ENCODE measurements at regions not wholly inside any gene's neighbourhood (a gene's known extent, or its start where the extent isn't known, plus 50 kb on each side); places are given as distances from the start of the nearest gene placed in this dataset.

DNA sequence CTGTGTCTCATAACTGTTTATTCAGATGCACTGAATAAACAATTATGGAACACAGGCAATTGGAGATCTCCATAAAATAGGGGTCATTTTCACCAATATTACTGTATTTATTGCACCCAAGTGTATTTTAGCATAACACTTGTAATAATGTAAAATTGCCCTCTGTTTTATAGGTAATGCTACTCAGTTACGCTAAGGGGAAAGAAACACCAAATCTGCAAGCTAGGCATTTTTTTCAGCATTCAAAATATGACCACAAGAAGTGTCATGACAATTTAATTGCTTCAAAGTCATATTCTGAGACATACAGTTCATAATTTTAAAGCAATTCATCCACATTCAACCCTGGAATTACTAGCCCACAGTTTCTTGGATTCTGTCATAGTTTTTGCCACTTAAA lies 643.2 kb upstream of the NOX3 start:
- H3K27me3 Mint-ChIP-seq, result no peaks in the 10 kb centered on the region
- no peaks in the 10 kb centered on the region for H3K4me1 Mint-ChIP-seq (ENCODE audit: low read depth)
- H3K9me3 Mint-ChIP-seq (ENCODE audit: low read depth), result no peaks in the 10 kb centered on the region
- H3K36me3 Mint-ChIP-seq, result no peaks in the 10 kb centered on the region
- no peak overlapping the region for H3K27ac Mint-ChIP-seq
- H3K4me3 Mint-ChIP-seq, result no peak overlapping the region

DNA sequence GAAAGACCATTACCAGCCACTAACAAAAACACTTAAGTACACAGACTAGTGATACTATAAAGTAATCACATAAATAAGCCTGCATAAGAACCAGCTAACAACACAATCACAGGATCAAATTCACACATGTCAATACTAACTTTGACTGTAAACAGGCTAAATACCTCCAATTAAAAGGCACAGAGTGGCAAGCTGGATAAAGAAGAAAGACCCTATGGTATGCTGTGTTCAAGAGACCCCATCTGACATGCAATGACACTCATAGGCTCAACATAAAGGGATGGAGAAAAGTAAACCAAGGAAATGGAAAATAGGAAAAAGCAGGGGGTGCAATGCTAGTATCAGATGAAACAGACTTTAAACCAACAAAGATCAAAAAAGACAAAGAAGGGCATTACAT lies 631.8 kb upstream of the NOX3 start:
- peaks cover 1% of the 10 kb centered on the region for H3K27me3 Mint-ChIP-seq
- H3K27ac Mint-ChIP-seq, result no peak overlapping the region
- peaks cover 41% of the 10 kb centered on the region for H3K9me3 Mint-ChIP-seq (ENCODE audit: low read depth)
- H3K36me3 Mint-ChIP-seq, result peaks cover 18% of the 10 kb centered on the region
- no peak overlapping the region for H3K4me3 Mint-ChIP-seq
- H3K4me1 Mint-ChIP-seq (ENCODE audit: low read depth), result no peaks in the 10 kb centered on the region

DNA sequence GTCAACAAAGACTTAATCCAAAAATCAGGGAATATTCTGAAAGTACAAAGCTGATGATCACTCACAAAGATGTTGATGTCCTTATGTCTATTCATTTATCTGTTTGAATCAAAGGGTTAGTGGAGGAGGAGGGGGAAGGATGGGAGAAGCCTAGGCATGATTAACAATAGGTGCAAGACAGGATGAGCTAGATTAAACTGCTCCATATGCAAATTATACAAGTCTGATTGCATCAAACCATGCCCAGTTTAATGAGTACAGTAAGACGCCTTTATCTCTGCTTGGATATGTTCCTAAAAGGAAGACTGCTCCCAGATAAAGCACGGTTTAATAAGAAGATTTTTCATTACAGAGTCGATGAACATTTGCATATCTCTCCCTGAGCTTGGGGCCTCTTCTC lies 626.4 kb upstream of the NOX3 start:
- H3K27ac Mint-ChIP-seq, result no peak overlapping the region
- no peaks in the 10 kb centered on the region for H3K4me1 Mint-ChIP-seq (ENCODE audit: low read depth)
- H3K4me3 Mint-ChIP-seq, result no peak overlapping the region
- H3K36me3 Mint-ChIP-seq, result peaks cover 3% of the 10 kb centered on the region
- H3K27me3 Mint-ChIP-seq, result no peaks in the 10 kb centered on the region
- H3K9me3 Mint-ChIP-seq (ENCODE audit: low read depth), result peaks cover 10% of the 10 kb centered on the region

- peaks cover 5% of the 10 kb centered on the region for H3K9me3 Mint-ChIP-seq (ENCODE audit: low read depth)
- no peaks in the 10 kb centered on the region for H3K36me3 Mint-ChIP-seq
- no peak overlapping the region for H3K27ac Mint-ChIP-seq
These were observed 624.7 kb upstream of the NOX3 start for GRCh38 chr6:156080371-156080770.

DNA sequence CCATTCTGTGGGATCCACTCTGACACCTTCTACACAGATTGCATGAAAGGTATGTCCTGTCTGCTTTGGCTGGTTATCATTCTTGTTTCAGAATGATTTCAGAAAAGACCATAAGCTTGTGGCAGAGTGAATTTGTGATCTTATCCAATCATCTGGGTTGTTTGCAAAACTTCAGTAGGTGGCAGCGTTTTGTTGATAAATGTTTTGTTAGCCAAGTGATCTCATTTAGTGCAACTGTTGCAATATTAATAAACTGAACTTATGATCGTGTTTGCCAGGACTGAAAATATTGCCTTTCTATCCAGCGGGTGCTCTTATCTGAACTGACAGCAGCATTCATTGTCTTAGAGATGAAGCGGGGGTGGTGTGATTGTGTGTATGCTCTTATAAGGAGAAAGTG lies 613.2 kb upstream of the NOX3 start:
- no peak overlapping the region for H3K4me3 Mint-ChIP-seq
- no peak overlapping the region for H3K27ac Mint-ChIP-seq
- H3K36me3 Mint-ChIP-seq, result peaks cover 4% of the 10 kb centered on the region
- H3K4me1 Mint-ChIP-seq (ENCODE audit: low read depth), result no peaks in the 10 kb centered on the region
- H3K9me3 Mint-ChIP-seq (ENCODE audit: low read depth), result no peaks in the 10 kb centered on the region
- H3K27me3 Mint-ChIP-seq, result no peaks in the 10 kb centered on the region

More at GRCh38 chr6:156080371-156080770, 624.7 kb upstream of the NOX3 start:
- no peak overlapping the region for H3K4me3 Mint-ChIP-seq
- H3K4me1 Mint-ChIP-seq (ENCODE audit: low read depth), result no peaks in the 10 kb centered on the region
- no peaks in the 10 kb centered on the region for H3K27me3 Mint-ChIP-seq

DNA sequence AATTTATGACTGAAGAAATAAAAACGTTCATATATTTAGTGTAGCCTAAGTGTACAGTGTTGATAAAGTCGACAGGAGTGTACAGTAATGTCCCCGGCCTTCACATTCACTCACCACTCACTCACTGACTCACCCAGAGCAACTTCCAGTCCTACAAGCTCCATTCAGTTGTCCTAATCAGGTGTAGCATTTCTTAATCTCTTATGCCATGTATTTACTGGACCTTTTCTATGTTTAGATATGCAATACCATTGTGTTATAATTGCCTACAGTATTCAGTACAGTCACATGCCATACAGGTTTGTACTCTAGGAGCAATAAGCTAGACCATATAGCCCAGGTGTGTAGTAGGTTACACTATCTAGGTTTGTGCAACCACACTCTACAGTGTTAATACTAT lies 610.2 kb upstream of the NOX3 start:
- H3K36me3 Mint-ChIP-seq, result peaks cover 4% of the 10 kb centered on the region
- H3K4me1 Mint-ChIP-seq (ENCODE audit: low read depth), result no peaks in the 10 kb centered on the region
- no peak overlapping the region for H3K27ac Mint-ChIP-seq

GRCh38 chr6:156062091-156062563 lies 606.5 kb upstream of the NOX3 start:
- Mint-ChIP-seq H3K4me3 (no peak overlapping the region), H3K9me3 (ENCODE audit: low read depth) (no peaks in the 10 kb centered on the region), H3K4me1 (ENCODE audit: low read depth) (peaks cover 9% of the 10 kb centered on the region), H3K27me3 (no peaks in the 10 kb centered on the region), H3K27ac (no peak overlapping the region), H3K36me3 (peaks cover 4% of the 10 kb centered on the region)

More for the DNA sequence above, 610.2 kb upstream of the NOX3 start:
- H3K4me3 Mint-ChIP-seq, result no peak overlapping the region
- H3K9me3 Mint-ChIP-seq (ENCODE audit: low read depth), result no peaks in the 10 kb centered on the region
- no peaks in the 10 kb centered on the region for H3K27me3 Mint-ChIP-seq

DNA sequence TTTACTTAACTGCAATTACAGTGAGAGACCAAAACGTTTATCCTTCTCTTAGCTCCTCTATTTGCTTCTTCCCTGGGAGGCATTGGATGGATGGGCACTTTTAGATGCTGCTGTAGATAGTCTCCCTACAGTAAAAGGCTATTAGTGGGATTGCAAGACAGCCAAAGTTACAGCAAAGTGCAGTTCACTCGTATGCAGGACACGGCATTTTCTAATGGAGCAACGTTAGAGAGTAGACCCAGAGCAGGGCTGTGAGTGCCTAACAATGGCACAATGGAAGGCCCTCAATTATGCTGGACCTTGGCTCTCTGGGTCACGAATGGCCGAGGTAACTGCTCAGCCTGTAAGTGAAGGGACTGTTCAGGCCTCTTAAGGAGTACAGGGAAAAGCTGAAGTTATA lies 605.8 kb upstream of the NOX3 start:
- Mint-ChIP-seq H3K27ac (no peak overlapping the region), H3K4me3 (no peak overlapping the region), H3K4me1 (ENCODE audit: low read depth) (peaks cover 9% of the 10 kb centered on the region), H3K27me3 (no peaks in the 10 kb centered on the region), H3K9me3 (ENCODE audit: low read depth) (peaks cover 5% of the 10 kb centered on the region), H3K36me3 (peaks cover 4% of the 10 kb centered on the region)

DNA sequence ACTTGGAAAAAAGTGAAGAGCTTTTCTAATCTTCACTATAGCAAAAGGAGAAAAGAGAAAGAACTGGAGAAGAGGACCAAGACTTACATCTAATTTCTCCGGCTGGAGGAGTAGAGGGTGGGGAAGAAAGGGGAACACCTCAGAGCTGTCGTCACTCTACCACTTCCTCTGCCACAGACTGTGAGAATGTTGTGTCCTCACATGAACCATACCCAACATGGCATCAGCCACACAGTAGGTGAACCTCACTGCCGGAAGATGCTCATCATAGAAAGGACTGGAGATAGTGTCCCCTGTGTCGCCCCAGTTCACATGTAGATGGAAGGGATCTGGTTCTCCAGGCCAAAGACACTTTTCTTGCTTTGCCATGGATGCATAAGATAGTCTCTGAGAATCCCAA lies 604.4 kb upstream of the NOX3 start:
- H3K27ac Mint-ChIP-seq, result no peak overlapping the region
- no peaks in the 10 kb centered on the region for H3K27me3 Mint-ChIP-seq
- peaks cover 9% of the 10 kb centered on the region for H3K4me1 Mint-ChIP-seq (ENCODE audit: low read depth)
- no peak overlapping the region for H3K4me3 Mint-ChIP-seq
- peaks cover 5% of the 10 kb centered on the region for H3K9me3 Mint-ChIP-seq (ENCODE audit: low read depth)
- peaks cover 4% of the 10 kb centered on the region for H3K36me3 Mint-ChIP-seq

DNA sequence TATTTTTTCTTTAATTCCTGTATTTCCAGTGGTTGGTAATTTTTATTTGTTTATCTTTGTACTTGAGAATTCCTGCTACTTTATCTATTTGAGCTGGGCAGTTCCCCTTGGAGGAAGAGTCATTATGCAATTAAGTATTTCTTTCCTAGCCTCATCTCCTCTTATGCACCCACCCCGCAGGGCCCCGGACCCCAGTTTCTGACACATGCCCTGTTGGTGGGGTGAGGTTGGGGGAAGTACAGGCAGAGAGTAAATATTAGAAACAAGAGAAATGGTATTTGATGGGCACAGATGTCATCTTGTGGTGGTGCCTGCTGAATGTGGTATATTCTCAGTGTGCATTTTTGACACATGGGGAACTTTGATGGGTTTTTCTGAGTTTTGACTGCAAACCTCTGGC lies 602.7 kb upstream of the NOX3 start:
- Mint-ChIP-seq H3K27ac (no peak overlapping the region), H3K27me3 (no peaks in the 10 kb centered on the region), H3K4me3 (no peak overlapping the region)

GRCh38 chr6:156057869-156058268 lies 602.2 kb upstream of the NOX3 start:
- Mint-ChIP-seq H3K4me1 (ENCODE audit: low read depth) (peaks cover 9% of the 10 kb centered on the region), H3K36me3 (no peaks in the 10 kb centered on the region), H3K9me3 (ENCODE audit: low read depth) (peaks cover 5% of the 10 kb centered on the region)

More for the DNA sequence above, 602.7 kb upstream of the NOX3 start:
- Mint-ChIP-seq H3K4me1 (ENCODE audit: low read depth) (peaks cover 9% of the 10 kb centered on the region), H3K9me3 (ENCODE audit: low read depth) (peaks cover 5% of the 10 kb centered on the region), H3K36me3 (no peaks in the 10 kb centered on the region)

GRCh38 chr6:156056085-156056484 lies 600.4 kb upstream of the NOX3 start:
- no peak overlapping the region for H3K27ac Mint-ChIP-seq
- H3K27me3 Mint-ChIP-seq, result no peaks in the 10 kb centered on the region
- H3K4me1 Mint-ChIP-seq (ENCODE audit: low read depth), result peaks cover 9% of the 10 kb centered on the region
- H3K9me3 Mint-ChIP-seq (ENCODE audit: low read depth), result peaks cover 5% of the 10 kb centered on the region
- no peak overlapping the region for H3K4me3 Mint-ChIP-seq
- no peaks in the 10 kb centered on the region for H3K36me3 Mint-ChIP-seq

More at GRCh38 chr6:156057869-156058268, 602.2 kb upstream of the NOX3 start:
- no peak overlapping the region for H3K4me3 Mint-ChIP-seq
- H3K27me3 Mint-ChIP-seq, result no peaks in the 10 kb centered on the region
- H3K27ac Mint-ChIP-seq, result no peak overlapping the region

GRCh38 chr6:156053626-156054025 lies 598.0 kb upstream of the NOX3 start:
- no peaks in the 10 kb centered on the region for H3K27me3 Mint-ChIP-seq
- no peaks in the 10 kb centered on the region for H3K4me1 Mint-ChIP-seq (ENCODE audit: low read depth)
- no peaks in the 10 kb centered on the region for H3K36me3 Mint-ChIP-seq
- peaks cover 5% of the 10 kb centered on the region for H3K9me3 Mint-ChIP-seq (ENCODE audit: low read depth)
- H3K27ac Mint-ChIP-seq, result no peak overlapping the region
- no peak overlapping the region for H3K4me3 Mint-ChIP-seq

DNA sequence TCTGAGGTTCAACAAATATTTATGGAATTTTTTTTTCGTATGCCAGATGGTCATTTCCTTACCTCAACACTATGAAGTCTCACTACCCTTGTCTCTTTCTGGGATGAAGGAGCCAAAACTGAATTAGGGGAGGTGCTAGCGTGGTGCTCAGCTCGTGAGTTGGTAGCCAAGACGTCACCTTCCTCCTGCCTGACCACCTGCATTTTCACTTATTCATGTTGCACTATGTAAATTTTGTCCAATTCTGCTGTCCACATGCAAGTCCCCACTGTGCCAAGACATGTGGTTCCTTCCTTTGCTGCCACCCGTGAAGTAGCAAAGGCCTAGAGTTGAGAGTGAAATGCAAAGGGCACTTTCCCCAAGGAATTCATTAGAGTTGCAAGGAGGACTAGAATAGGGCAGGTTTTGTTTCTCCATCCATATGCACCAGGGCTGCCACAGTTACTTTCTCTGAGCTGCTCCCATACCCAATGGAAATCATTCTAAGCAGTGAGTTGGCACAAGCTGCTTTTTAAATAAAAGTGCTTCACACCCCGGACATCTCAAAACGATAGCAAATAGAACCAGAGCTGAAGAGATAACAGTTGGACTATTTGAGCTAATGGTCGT lies 591.3 kb upstream of the NOX3 start:
- Mint-ChIP-seq H3K27me3 (peaks cover 1% of the 10 kb centered on the region), H3K4me3 (no peak overlapping the region), H3K4me1 (ENCODE audit: low read depth) (no peaks in the 10 kb centered on the region), H3K36me3 (no peaks in the 10 kb centered on the region), H3K27ac (no peak overlapping the region), H3K9me3 (ENCODE audit: low read depth) (peaks cover 13% of the 10 kb centered on the region)

- Mint-ChIP-seq H3K27ac (no peak overlapping the region), H3K27me3 (peaks cover 1% of the 10 kb centered on the region), H3K4me1 (ENCODE audit: low read depth) (no peaks in the 10 kb centered on the region), H3K9me3 (ENCODE audit: low read depth) (peaks cover 13% of the 10 kb centered on the region), H3K36me3 (no peaks in the 10 kb centered on the region), H3K4me3 (no peak overlapping the region)
These were observed 590.6 kb upstream of the NOX3 start for GRCh38 chr6:156046268-156046665.

Data from activated naive CD8-positive, alpha-beta T cell (primary cell).